GM12878 (cell line): ENCODE measurements at regions not wholly inside any gene's neighbourhood (a gene's known extent, or its start where the extent isn't known, plus 50 kb on each side); places are given as distances from the start of the nearest gene placed in this dataset.
A peak's percentile ranks its signal among the peaks of the same experiment; 100 is the strongest.

ENCODE experiments used
- ATAC-seq: fragments of 200-7000 bp; cut with Tn5 transposase; 3 replicates; pipeline ENCODE4 v1.9.1; 2020; ENCODE audit warnings: mild to moderate bottlenecking, moderate library complexity
- BruUV-seq: library from RNA; stranded (reverse); fragments of 400-500 nt; replicated peaks from 2 replicates; lab custom pipeline; 2021; lab: Mats Ljungman, UMichigan
- CTCF ChIA-PET: fragments of 300-600 bp; sonication (Branson Sonifier 250); formaldehyde crosslinking; extraction: SDS; loops from one replicate; lab custom pipeline; 2021; ENCODE audit warnings: inconsistent platforms; lab: Yijun Ruan, JAX
- POLR2A ChIA-PET: fragments of 350-600 bp; formaldehyde crosslinking; extraction: SDS; loops from one replicate; lab custom pipeline; 2021; ENCODE audit warnings: inconsistent platforms; lab: Charles Lee
- RAD21 ChIA-PET: fragments of 300-600 bp; sonication (Branson Sonifier 250); formaldehyde crosslinking; loops from one replicate; lab custom pipeline; 2023; ENCODE audit warnings: antibody characterized with exemption; ENCODE audit not compliant: unreplicated experiment; lab: Charles Lee
- SMC1A ChIA-PET: fragments of 300-600 bp; sonication (Branson Sonifier 250); formaldehyde crosslinking; loops from one replicate; lab custom pipeline; 2023; ENCODE audit not compliant: unreplicated experiment, uncharacterized antibody; lab: Charles Lee
- DNase-seq: peaks from one replicate; pipeline ENCODE4 v3.0.0-alpha.2; 2011; ENCODE audit warnings: low read depth, low spot score
- FAIRE-seq: peaks from 3 replicates; lab custom pipeline; 2011; peaks lifted over from hg19 to GRCh38; lab: Jason Lieb, UNC
- H2AFZ ChIP-seq: 2 replicates; pipeline ENCODE4 v1.6.0; 2011; ENCODE audit warnings: low read depth, low read length, control low read depth; ENCODE audit not compliant: control insufficient read depth
- H3K27ac ChIP-seq: 2 replicates; pipeline ENCODE4 v1.5.1; 2011; ENCODE audit warnings: control low read depth; ENCODE audit not compliant: control insufficient read depth, insufficient read depth
- H3K27me3 ChIP-seq, 2 experiments: replicated peaks in 1 of 2; 2 replicates each; pipeline versions ENCODE4 v1.6.0 to v1.6.1; 2011; ENCODE audit warnings: low read length in 1 of 2; ENCODE audit not compliant: control insufficient read depth in 2 of 2, insufficient read depth in 2 of 2
- H3K36me3 ChIP-seq, 2 experiments: 2 replicates each; pipeline ENCODE4 v1.5.1; 2011; ENCODE audit warnings: low read length in 1 of 2; ENCODE audit not compliant: control insufficient read depth in 2 of 2, insufficient read depth in 2 of 2
- H3K4me1 ChIP-seq: 2 replicates; pipeline ENCODE4 v1.6.1; 2011; ENCODE audit warnings: mild to moderate bottlenecking, low read length, moderate library complexity, mixed read lengths; ENCODE audit not compliant: control insufficient read depth, insufficient read depth
- H3K4me2 ChIP-seq: 2 replicates; pipeline ENCODE4 v1.6.0; 2011; ENCODE audit warnings: control low read depth; ENCODE audit not compliant: control insufficient read depth, insufficient read depth
- H3K4me3 ChIP-seq: fragments of 200-600 bp; sonication (generic); 2 replicates; pipeline ENCODE4 v1.5.1; 2016
- H3K79me2 ChIP-seq: 2 replicates; pipeline ENCODE4 v1.6.0; 2011; ENCODE audit warnings: low read length; ENCODE audit not compliant: control insufficient read depth, insufficient read depth
- H3K9ac ChIP-seq: 2 replicates; pipeline ENCODE4 v1.8.0; 2011; ENCODE audit warnings: low read length, control low read depth, mixed read lengths; ENCODE audit not compliant: control insufficient read depth, insufficient read depth
- H3K9me3 ChIP-seq: replicated peaks from 3 replicates; pipeline ENCODE4 v1.5.1; 2011; ENCODE audit warnings: mild to moderate bottlenecking, low read length; ENCODE audit not compliant: control insufficient read depth, insufficient read depth
- H4K20me1 ChIP-seq: 2 replicates; pipeline ENCODE4 v1.6.0; 2011; ENCODE audit not compliant: control insufficient read depth, insufficient read depth
- ATF7 ChIP-seq: fragments of 450-650 bp; IDR thresholded peaks from 2 replicates; pipeline ENCODE4 v1.6.1; 2016; ENCODE audit warnings: low read depth, mild to moderate bottlenecking
- CEBPB ChIP-seq, 2 experiments: fragments of 150-350 bp in 1 of 2; IDR thresholded peaks; 2 replicates each; pipeline ENCODE4 v1.6.1; 2012 to 2014; ENCODE audit warnings: low read depth in 2 of 2, low read length in 2 of 2, borderline replicate concordance in 1 of 2, inconsistent platforms in 1 of 2
- CREM ChIP-seq: IDR thresholded peaks from 2 replicates; pipeline ENCODE4 v1.6.1; 2014; ENCODE audit warnings: antibody characterized with exemption, low read depth
- DPF2 ChIP-seq: fragments of 450-650 bp; IDR thresholded peaks from 2 replicates; pipeline ENCODE4 v1.6.1; 2017; ENCODE audit warnings: mild to moderate bottlenecking
- HCFC1 ChIP-seq: fragments of 150-350 bp; IDR thresholded peaks from 2 replicates; pipeline ENCODE4 v1.6.1; 2014; ENCODE audit warnings: low read length
- JUNB ChIP-seq: IDR thresholded peaks from 2 replicates; pipeline ENCODE4 v1.6.1; 2016; ENCODE audit warnings: antibody characterized with exemption, mild to moderate bottlenecking
- JUND ChIP-seq: IDR thresholded peaks from 2 replicates; pipeline ENCODE4 v1.6.1; 2012; ENCODE audit warnings: low read depth, mild to moderate bottlenecking, low read length, improper control_type of control experiment, moderate library complexity
- KAT2A ChIP-seq: conservative IDR thresholded peaks from 2 replicates; pipeline ENCODE4 v1.6.1; 2011; ENCODE audit warnings: low read depth, low read length; ENCODE audit not compliant: control insufficient read depth
- KLF5 ChIP-seq: fragments of 450-650 bp; IDR thresholded peaks from 2 replicates; pipeline ENCODE4 v1.6.1; 2014; ENCODE audit warnings: mild to moderate bottlenecking; ENCODE audit not compliant: partially characterized antibody
- LARP7 ChIP-seq: fragments of 450-650 bp; IDR thresholded peaks from 2 replicates; pipeline ENCODE4 v1.6.1; 2017; ENCODE audit warnings: mild to moderate bottlenecking
- MLLT1 ChIP-seq: fragments of 450-650 bp; IDR thresholded peaks from 2 replicates; pipeline ENCODE4 v1.6.1; 2016; ENCODE audit warnings: mild to moderate bottlenecking
- PAX8 ChIP-seq: fragments of 450-650 bp; IDR thresholded peaks from 2 replicates; pipeline ENCODE4 v1.6.1; 2017; ENCODE audit warnings: mild to moderate bottlenecking, moderate library complexity
- RCOR1 ChIP-seq: conservative IDR thresholded peaks from 2 replicates; pipeline ENCODE4 v1.6.1; 2012; ENCODE audit warnings: low read depth, low read length, improper control_type of control experiment
- SMAD5 ChIP-seq: IDR thresholded peaks from 2 replicates; pipeline ENCODE4 v1.6.1; 2016; ENCODE audit warnings: antibody characterized with exemption, low read depth
- SP1 ChIP-seq: IDR thresholded peaks from one replicate; pipeline ENCODE4 v1.6.1; 2011; ENCODE audit warnings: low read depth, low read length
- SREBF2 ChIP-seq: IDR thresholded peaks from 2 replicates; pipeline ENCODE4 v1.6.1; 2012; ENCODE audit warnings: mild to moderate bottlenecking, low read length
- SRF ChIP-seq, 2 experiments: IDR thresholded peaks; 2 replicates each; pipeline ENCODE4 v1.6.1; 2011; ENCODE audit warnings: low read depth in 2 of 2, low read length in 2 of 2, mild to moderate bottlenecking in 1 of 2, moderate library complexity in 1 of 2
- WGBS: methylation state at CpG from one replicate; pipeline ENCODE4 v1.1.6; 2016; ENCODE audit warnings: low lambda C conversion rate; ENCODE audit not compliant: insufficient replicate concordance, insufficient coverage; ENCODE audit errors: missing lambda C conversion rate; 5-methylcytosine and 5-hydroxymethylcytosine counted together
- in situ Hi-C: fragments of 300-500 bp; cut with MboI; formaldehyde crosslinking; loops from 9 replicates; pipeline ENCODE4 v1.14.3; 2018; ENCODE audit warnings: mixed read lengths
- intact Hi-C: fragments of 100-400 bp; cut with micrococcal nuclease; formaldehyde crosslinking; loops from one replicate; pipeline ENCODE4 v1.14.2; 2022; ENCODE audit not compliant: unreplicated experiment

DNA sequence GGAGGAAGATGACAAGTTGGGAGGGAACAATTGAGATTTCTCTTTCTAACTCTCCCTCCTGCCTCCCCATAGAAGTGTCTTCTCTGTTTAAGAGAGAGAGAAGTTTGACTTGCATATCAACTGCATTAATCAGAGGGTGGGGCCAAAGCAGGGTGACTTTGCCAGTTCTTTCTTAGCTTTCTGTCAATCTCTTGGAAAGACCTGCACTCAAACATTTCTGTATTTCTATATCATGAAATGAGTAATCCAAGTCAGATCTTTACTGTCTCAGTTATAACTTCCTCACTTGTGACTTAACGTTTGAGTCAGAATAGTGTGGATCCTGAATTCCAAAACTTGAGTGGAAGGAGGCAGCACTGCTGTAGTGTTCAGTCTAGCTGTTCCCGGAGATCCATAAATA, 180.8 kb upstream of the KCNK2 start:
- Histone ChIP-seq H3K9me3 (no peaks in the 10 kb centered on the region), H2AFZ (no peak overlapping the region), H3K36me3 (no peaks in the 10 kb centered on the region), H3K4me1 (no peaks in the 10 kb centered on the region), H4K20me1 (no peaks in the 10 kb centered on the region), H3K4me3 (no peak overlapping the region), H3K4me2 (no peak overlapping the region), H3K27me3 (no peaks in the 10 kb centered on the region), H3K79me2 (no peaks in the 10 kb centered on the region), H3K9ac (no peak overlapping the region), H3K27ac (no peak overlapping the region)
- ChIA-PET CTCF (no interaction called here), RAD21 (no interaction called here), SMC1A (no interaction called here), POLR2A (no interaction called here)
- 2% methylated on average over 2 of the region's 2 CpGs for WGBS
- BruUV-seq = no TSS peak
- ATAC-seq (no peak), FAIRE-seq (no peak), DNase-seq (no peak)
- TF ChIP-seq DPF2 (no peak), JUNB (peak; percentile 33)
- in situ Hi-C loops = no loop called here
- intact Hi-C loops = no loop called here

- intact Hi-C loops (no loop called here), in situ Hi-C loops (no loop called here)
- Histone ChIP-seq H3K9me3 (no peaks in the 10 kb centered on the region), H3K4me2 (no peak overlapping the region), H4K20me1 (no peaks in the 10 kb centered on the region), H3K9ac (no peak overlapping the region), H3K27ac (no peak overlapping the region), H3K27me3 (no peaks in the 10 kb centered on the region), H3K4me3 (no peak overlapping the region), H2AFZ (no peak overlapping the region), H3K36me3 (no peaks in the 10 kb centered on the region), H3K79me2 (no peaks in the 10 kb centered on the region), H3K4me1 (no peaks in the 10 kb centered on the region)
- SMC1A ChIA-PET = no interaction called here
- no peak for DNase-seq
- POLR2A ChIA-PET = no interaction called here
- CTCF ChIA-PET = no interaction called here
- RAD21 ChIA-PET = no interaction called here
- no peak for TF ChIP-seq KAT2A
- no peak for TF ChIP-seq SMAD5
- TF ChIP-seq PAX8 = no peak
- no peak for TF ChIP-seq CREM
- TF ChIP-seq SRF (IDR thresholded peaks at IDR 0.05; ENCODE audit: low read depth in 2 of 2, low read length in 2 of 2) = no peak
- no peak for TF ChIP-seq RCOR1
- TF ChIP-seq SP1 = no peak
- TF ChIP-seq HCFC1 = no peak
- no peak for TF ChIP-seq MLLT1
- TF ChIP-seq SREBF2 = no peak
- TF ChIP-seq ATF7 = no peak
- TF ChIP-seq JUND = no peak
- TF ChIP-seq KLF5 = no peak
- TF ChIP-seq LARP7 = no peak
- TF ChIP-seq CEBPB (IDR thresholded peaks at IDR 0.05; ENCODE audit: borderline replicate concordance in 1 of 2, low read depth in 2 of 2, low read length in 2 of 2) = no peak
- no peak for ATAC-seq
- FAIRE-seq = no peak
- 0% methylated on average over 2 of the region's 2 CpGs for WGBS
- no TSS peak for BruUV-seq
Observed at GRCh38 chr1:214902636-214903320, 179.8 kb upstream of the KCNK2 start.
